ENCODE measurements at regions not wholly inside any gene's neighbourhood (a gene's known extent, or its start where the extent isn't known, plus 50 kb on each side); places are given as distances from the start of the nearest gene placed in this dataset.

- H3K27me3 ChIP-seq (ENCODE audit: insufficient read depth), result no peaks in the 10 kb centered on the region
- no peak overlapping the region; the same call in 1 of the 2 replicates for H3K27ac Mint-ChIP-seq
- no peak for DNase-seq (ENCODE audit: low spot score)
- H2AFZ ChIP-seq, result no peak overlapping the region
- ATAC-seq, result no peak
- no peaks in the 10 kb centered on the region for H3K9me3 Mint-ChIP-seq
- no peaks in the 10 kb centered on the region for H3K27me3 Mint-ChIP-seq (ENCODE audit: insufficient read depth, low read depth, poor library complexity)
- H3K4me1 ChIP-seq (ENCODE audit: insufficient read depth), result no peaks in the 10 kb centered on the region; the same call in 1 of the 2 replicates
- TF ChIP-seq, protein P1, sequence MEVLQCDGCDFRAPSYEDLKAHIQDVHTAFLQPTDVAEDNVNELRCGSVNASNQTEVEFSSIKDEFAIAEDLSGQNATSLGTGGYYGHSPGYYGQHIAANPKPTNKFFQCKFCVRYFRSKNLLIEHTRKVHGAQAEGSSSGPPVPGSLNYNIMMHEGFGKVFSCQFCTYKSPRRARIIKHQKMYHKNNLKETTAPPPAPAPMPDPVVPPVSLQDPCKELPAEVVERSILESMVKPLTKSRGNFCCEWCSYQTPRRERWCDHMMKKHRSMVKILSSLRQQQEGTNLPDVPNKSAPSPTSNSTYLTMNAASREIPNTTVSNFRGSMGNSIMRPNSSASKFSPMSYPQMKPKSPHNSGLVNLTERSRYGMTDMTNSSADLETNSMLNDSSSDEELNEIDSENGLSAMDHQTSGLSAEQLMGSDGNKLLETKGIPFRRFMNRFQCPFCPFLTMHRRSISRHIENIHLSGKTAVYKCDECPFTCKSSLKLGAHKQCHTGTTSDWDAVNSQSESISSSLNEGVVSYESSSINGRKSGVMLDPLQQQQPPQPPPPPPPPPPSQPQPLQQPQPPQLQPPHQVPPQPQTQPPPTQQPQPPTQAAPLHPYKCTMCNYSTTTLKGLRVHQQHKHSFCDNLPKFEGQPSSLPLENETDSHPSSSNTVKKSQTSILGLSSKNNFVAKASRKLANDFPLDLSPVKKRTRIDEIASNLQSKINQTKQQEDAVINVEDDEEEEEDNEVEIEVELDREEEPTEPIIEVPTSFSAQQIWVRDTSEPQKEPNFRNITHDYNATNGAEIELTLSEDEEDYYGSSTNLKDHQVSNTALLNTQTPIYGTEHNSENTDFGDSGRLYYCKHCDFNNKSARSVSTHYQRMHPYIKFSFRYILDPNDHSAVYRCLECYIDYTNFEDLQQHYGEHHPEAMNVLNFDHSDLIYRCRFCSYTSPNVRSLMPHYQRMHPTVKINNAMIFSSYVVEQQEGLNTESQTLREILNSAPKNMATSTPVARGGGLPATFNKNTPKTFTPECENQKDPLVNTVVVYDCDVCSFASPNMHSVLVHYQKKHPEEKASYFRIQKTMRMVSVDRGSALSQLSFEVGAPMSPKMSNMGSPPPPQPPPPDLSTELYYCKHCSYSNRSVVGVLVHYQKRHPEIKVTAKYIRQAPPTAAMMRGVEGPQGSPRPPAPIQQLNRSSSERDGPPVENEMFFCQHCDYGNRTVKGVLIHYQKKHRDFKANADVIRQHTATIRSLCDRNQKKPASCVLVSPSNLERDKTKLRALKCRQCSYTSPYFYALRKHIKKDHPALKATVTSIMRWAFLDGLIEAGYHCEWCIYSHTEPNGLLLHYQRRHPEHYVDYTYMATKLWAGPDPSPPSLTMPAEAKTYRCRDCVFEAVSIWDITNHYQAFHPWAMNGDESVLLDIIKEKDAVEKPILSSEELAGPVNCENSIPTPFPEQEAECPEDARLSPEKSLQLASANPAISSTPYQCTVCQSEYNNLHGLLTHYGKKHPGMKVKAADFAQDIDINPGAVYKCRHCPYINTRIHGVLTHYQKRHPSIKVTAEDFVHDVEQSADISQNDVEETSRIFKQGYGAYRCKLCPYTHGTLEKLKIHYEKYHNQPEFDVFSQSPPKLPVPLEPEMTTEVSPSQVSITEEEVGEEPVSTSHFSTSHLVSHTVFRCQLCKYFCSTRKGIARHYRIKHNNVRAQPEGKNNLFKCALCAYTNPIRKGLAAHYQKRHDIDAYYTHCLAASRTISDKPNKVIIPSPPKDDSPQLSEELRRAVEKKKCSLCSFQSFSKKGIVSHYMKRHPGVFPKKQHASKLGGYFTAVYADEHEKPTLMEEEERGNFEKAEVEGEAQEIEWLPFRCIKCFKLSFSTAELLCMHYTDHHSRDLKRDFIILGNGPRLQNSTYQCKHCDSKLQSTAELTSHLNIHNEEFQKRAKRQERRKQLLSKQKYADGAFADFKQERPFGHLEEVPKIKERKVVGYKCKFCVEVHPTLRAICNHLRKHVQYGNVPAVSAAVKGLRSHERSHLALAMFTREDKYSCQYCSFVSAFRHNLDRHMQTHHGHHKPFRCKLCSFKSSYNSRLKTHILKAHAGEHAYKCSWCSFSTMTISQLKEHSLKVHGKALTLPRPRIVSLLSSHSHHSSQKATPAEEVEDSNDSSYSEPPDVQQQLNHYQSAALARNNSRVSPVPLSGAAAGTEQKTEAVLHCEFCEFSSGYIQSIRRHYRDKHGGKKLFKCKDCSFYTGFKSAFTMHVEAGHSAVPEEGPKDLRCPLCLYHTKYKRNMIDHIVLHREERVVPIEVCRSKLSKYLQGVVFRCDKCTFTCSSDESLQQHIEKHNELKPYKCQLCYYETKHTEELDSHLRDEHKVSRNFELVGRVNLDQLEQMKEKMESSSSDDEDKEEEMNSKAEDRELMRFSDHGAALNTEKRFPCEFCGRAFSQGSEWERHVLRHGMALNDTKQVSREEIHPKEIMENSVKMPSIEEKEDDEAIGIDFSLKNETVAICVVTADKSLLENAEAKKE (CRISPR knock-in tag; IDR thresholded peaks at IDR 0.05), result no peak
- TF ChIP-seq, protein P2, sequence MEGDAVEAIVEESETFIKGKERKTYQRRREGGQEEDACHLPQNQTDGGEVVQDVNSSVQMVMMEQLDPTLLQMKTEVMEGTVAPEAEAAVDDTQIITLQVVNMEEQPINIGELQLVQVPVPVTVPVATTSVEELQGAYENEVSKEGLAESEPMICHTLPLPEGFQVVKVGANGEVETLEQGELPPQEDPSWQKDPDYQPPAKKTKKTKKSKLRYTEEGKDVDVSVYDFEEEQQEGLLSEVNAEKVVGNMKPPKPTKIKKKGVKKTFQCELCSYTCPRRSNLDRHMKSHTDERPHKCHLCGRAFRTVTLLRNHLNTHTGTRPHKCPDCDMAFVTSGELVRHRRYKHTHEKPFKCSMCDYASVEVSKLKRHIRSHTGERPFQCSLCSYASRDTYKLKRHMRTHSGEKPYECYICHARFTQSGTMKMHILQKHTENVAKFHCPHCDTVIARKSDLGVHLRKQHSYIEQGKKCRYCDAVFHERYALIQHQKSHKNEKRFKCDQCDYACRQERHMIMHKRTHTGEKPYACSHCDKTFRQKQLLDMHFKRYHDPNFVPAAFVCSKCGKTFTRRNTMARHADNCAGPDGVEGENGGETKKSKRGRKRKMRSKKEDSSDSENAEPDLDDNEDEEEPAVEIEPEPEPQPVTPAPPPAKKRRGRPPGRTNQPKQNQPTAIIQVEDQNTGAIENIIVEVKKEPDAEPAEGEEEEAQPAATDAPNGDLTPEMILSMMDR (conservative IDR thresholded peaks at IDR 0.05; ENCODE audit: low read depth in 2 of 2), result no peak
- TF ChIP-seq, protein P3, sequence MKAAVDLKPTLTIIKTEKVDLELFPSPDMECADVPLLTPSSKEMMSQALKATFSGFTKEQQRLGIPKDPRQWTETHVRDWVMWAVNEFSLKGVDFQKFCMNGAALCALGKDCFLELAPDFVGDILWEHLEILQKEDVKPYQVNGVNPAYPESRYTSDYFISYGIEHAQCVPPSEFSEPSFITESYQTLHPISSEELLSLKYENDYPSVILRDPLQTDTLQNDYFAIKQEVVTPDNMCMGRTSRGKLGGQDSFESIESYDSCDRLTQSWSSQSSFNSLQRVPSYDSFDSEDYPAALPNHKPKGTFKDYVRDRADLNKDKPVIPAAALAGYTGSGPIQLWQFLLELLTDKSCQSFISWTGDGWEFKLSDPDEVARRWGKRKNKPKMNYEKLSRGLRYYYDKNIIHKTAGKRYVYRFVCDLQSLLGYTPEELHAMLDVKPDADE (IDR thresholded peaks at IDR 0.05), result no peak
- TF ChIP-seq CREB1 (CRISPR knock-in tag; IDR thresholded peaks at IDR 0.05; ENCODE audit: low read depth), result no peak
- TF ChIP-seq EZH2phosphoT487 (IDR thresholded peaks at IDR 0.05; ENCODE audit: unreplicated experiment), result no peak
- no peak for TF ChIP-seq POLR2AphosphoS5 (IDR thresholded peaks at IDR 0.05; ENCODE audit: low read depth)
- TF ChIP-seq JUNB (IDR thresholded peaks at IDR 0.05; ENCODE audit: unreplicated experiment), result no peak
- TF ChIP-seq NANOG (IDR thresholded peaks at IDR 0.05; ENCODE audit: borderline replicate concordance), result no peak
- no peak for TF ChIP-seq REST (IDR thresholded peaks at IDR 0.05; ENCODE audit: unreplicated experiment)
- TF ChIP-seq EZH2 (IDR thresholded peaks at IDR 0.05; ENCODE audit: low read depth, unreplicated experiment), result no peak
- no peak for TF ChIP-seq STAT1 (IDR thresholded peaks at IDR 0.05; ENCODE audit: unreplicated experiment)
- no peak for TF ChIP-seq ZNF331 (CRISPR knock-in tag; IDR thresholded peaks at IDR 0.05; ENCODE audit: low read depth)
- no peak for TF ChIP-seq ZNF114 (CRISPR knock-in tag; IDR thresholded peaks at IDR 0.05)
- no peaks in the 10 kb centered on the region for H3K9me2 ChIP-seq (ENCODE audit: insufficient read depth)
- H4K20me1 ChIP-seq (replicated peaks; ENCODE audit: insufficient read depth), result no peaks in the 10 kb centered on the region
- no peak overlapping the region for H3K4me3 ChIP-seq
- peaks cover 4% of the 10 kb centered on the region; the same call in 2 of the 3 replicates for H3K4me1 Mint-ChIP-seq
- no peaks in the 10 kb centered on the region for H3K36me3 ChIP-seq (ENCODE audit: insufficient read depth)
- H3K27ac ChIP-seq (ENCODE audit: low read depth), result no peak overlapping the region
- H3K36me3 Mint-ChIP-seq (ENCODE audit: low read depth), result no peaks in the 10 kb centered on the region
- no peaks in the 10 kb centered on the region for H3F3A ChIP-seq (replicated peaks; ENCODE audit: low read depth)
- H3K4me2 ChIP-seq, result no peak overlapping the region
- H3K79me2 ChIP-seq (replicated peaks; ENCODE audit: insufficient read depth), result no peaks in the 10 kb centered on the region
- no peak overlapping the region for H3K4me3 Mint-ChIP-seq
Measured at GRCh38 chr4:58636381-58636780, 1526.2 kb upstream of the IGFBP7 start.

Data from GM23338 (cell line).